Suppressor macrophage (primary cell): ENCODE measurements at regions not wholly inside any gene's neighbourhood (a gene's known extent, or its start where the extent isn't known, plus 50 kb on each side); places are given as distances from the start of the nearest gene placed in this dataset.

Experiments used
- DNase-seq, 4 experiments: peaks; one replicate each; pipeline ENCODE4 v3.0.0-alpha.2; 2020 to 2022

GRCh38 chr1:55552636-55553035, 337.5 kb upstream of the USP24 start:
- no peak for DNase-seq

GRCh38 chr1:55547405-55547804, 332.2 kb upstream of the USP24 start:
- DNase-seq: no peak

GRCh38 chr1:55546553-55546952, 331.4 kb upstream of the USP24 start:
- DNase-seq: no peak

GRCh38 chr1:55544826-55545225, 329.7 kb upstream of the USP24 start:
- no peak for DNase-seq

GRCh38 chr1:55542901-55543504, 327.8 kb upstream of the USP24 start:
- no peak for DNase-seq

GRCh38 chr1:55541296-55541695, 326.1 kb upstream of the USP24 start:
- DNase-seq: no peak

GRCh38 chr1:55539652-55540512, 324.7 kb upstream of the USP24 start:
- DNase-seq: no peak

- DNase-seq: no peak
Observed at GRCh38 chr1:55538428-55538827, 323.3 kb upstream of the USP24 start.

- no peak for DNase-seq
Observed at GRCh38 chr1:55536545-55536865, 321.3 kb upstream of the USP24 start.

GRCh38 chr1:55535724-55536544, 320.8 kb upstream of the USP24 start:
- DNase-seq: no peak

- no peak for DNase-seq
Observed at GRCh38 chr1:55534565-55535121, 319.5 kb upstream of the USP24 start.

GRCh38 chr1:55531644-55532043, 316.5 kb upstream of the USP24 start:
- DNase-seq: no peak

GRCh38 chr1:55530749-55531478, 315.8 kb upstream of the USP24 start:
- DNase-seq: no peak

- DNase-seq: no peak
Observed at GRCh38 chr1:55529017-55529416, 313.9 kb upstream of the USP24 start.

- no peak for DNase-seq
Observed at GRCh38 chr1:55527831-55528230, 312.7 kb upstream of the USP24 start.

GRCh38 chr1:55526716-55527115, 311.6 kb upstream of the USP24 start:
- no peak for DNase-seq

- DNase-seq: no peak
Observed at GRCh38 chr1:55524006-55524405, 308.8 kb upstream of the USP24 start.

- no peak for DNase-seq
Observed at GRCh38 chr1:55522982-55523381, 307.8 kb upstream of the USP24 start.

GRCh38 chr1:55522353-55522903, 307.3 kb upstream of the USP24 start:
- DNase-seq: no peak

GRCh38 chr1:55520861-55521260, 305.7 kb upstream of the USP24 start:
- no peak for DNase-seq

- no peak for DNase-seq
Observed at GRCh38 chr1:55519937-55520683, 304.9 kb upstream of the USP24 start.
